AG04450 (cell line): ENCODE measurements at regions not wholly inside any gene's neighbourhood (a gene's known extent, or its start where the extent isn't known, plus 50 kb on each side); places are given as distances from the start of the nearest gene placed in this dataset.

Experiments used
- CTCF ChIA-PET: fragments of 300-600, 350-600 bp; formaldehyde crosslinking; extraction: SDS; loops from one replicate; lab custom pipeline; 2022; ENCODE audit warnings: antibody characterized with exemption, inconsistent platforms; lab: Charles Lee
- POLR2A ChIA-PET: fragments of 350-600 bp; formaldehyde crosslinking; extraction: SDS; loops from one replicate; lab custom pipeline; 2021; ENCODE audit warnings: antibody characterized with exemption, inconsistent platforms; lab: Yijun Ruan, JAX
- DNase-seq: peaks from one replicate; pipeline ENCODE4 v3.0.0-alpha.2; 2011; ENCODE audit warnings: low read depth, low spot score
- H3K27ac ChIP-seq: one replicate; pipeline ENCODE4 v1.5.1; 2012; ENCODE audit warnings: low read depth, low read length, control low read depth
- H3K27me3 ChIP-seq: one replicate; pipeline ENCODE4 v1.6.0; 2012; ENCODE audit warnings: low read length; ENCODE audit not compliant: control insufficient read depth, insufficient read depth
- H3K4me3 ChIP-seq: 2 replicates; pipeline ENCODE4 v1.5.1; 2011; ENCODE audit warnings: mild to moderate bottlenecking, low read depth, low read length, control low read depth
- H3K9me3 ChIP-seq: 2 replicates; pipeline ENCODE4 v1.5.1; 2012; ENCODE audit warnings: low read length; ENCODE audit not compliant: control insufficient read depth, insufficient read depth
- CTCF ChIP-seq: IDR thresholded peaks from 2 replicates; pipeline ENCODE4 v1.5.1; 2011; ENCODE audit warnings: low read depth, low read length, control low read depth, inconsistent platforms

GRCh38 chr5:124453221-124454051 lies 293.0 kb downstream of the ZNF608 start:
- CTCF ChIA-PET = no interaction called here
- Histone ChIP-seq H3K4me3 (no peak overlapping the region), H3K9me3 (no peaks in the 10 kb centered on the region), H3K27ac (no peak overlapping the region), H3K27me3 (no peaks in the 10 kb centered on the region)
- peak; percentile 51 for DNase-seq
- POLR2A ChIA-PET = interaction anchor here (0.5 kb wide), 1 partner anchor 499 kb away, joined by 3 read pairs; no protein-coding TSS in a partner anchor
- TF ChIP-seq CTCF = no peak

- H3K27me3 ChIP-seq = no peaks in the 10 kb centered on the region
- no peak for DNase-seq
- ChIA-PET CTCF (no interaction called here), POLR2A (no interaction called here)
- H3K27ac ChIP-seq = no peak overlapping the region
- TF ChIP-seq CTCF = no peak
- no peaks in the 10 kb centered on the region for H3K9me3 ChIP-seq
- no peak overlapping the region for H3K4me3 ChIP-seq
Observed at GRCh38 chr5:124452412-124452811, 294.0 kb downstream of the ZNF608 start.

DNA sequence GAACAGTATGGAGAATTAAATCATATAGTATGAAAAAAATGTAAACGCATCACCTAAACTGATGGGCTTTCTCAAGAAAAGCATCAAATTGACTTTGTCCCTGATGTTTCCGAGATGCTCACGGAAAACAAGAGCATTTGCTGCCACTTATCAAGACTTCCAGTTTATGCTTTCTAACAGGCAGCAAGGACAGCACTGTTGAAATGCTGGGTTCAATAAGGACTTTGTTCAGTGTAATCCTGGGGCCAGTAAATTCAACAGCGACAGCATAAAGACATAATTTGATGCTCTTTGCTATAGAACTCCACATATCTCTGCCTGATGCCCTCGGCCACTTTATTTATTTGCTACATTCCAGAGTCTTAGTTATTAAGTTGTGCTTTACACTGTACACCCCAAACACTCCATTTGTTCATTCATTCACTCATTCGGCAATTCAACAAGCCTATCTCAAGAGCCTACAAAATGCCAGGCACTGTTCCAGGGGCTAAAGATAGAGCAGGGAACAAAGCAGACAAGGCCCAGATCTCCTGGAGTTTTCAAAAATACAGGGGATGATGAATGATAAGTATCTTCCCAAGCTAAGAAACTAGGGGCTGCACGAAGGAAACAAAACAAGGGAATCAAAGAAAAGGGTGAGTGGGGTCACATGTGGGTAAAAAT lies 294.6 kb downstream of the ZNF608 start:
- DNase-seq = no peak
- Histone ChIP-seq H3K27me3 (no peaks in the 10 kb centered on the region), H3K27ac (no peak overlapping the region), H3K4me3 (no peak overlapping the region), H3K9me3 (no peaks in the 10 kb centered on the region)
- ChIA-PET POLR2A (no interaction called here), CTCF (no interaction called here)
- TF ChIP-seq CTCF = no peak

DNA sequence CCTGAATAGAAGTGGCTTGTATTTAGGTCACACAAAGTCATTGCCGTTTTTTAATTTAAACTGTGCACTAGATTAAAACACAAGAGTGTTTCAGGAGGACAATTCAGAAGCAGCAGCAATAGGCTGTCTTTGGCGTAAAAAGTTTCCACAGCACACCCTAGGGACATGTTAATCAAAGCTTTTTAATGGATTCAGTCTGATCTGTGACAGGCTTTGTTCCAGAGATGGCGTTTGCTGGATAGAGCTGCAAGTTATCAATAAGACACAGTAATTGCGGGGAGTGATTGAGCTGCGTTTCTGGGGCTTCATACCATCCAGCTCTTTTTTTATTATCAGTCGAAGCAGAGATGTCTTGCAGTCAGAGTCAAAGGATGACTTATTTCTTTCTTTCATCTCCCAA lies 300.3 kb downstream of the ZNF608 start:
- Histone ChIP-seq H3K9me3 (no peaks in the 10 kb centered on the region), H3K27me3 (no peaks in the 10 kb centered on the region), H3K27ac (no peak overlapping the region), H3K4me3 (no peak overlapping the region)
- ChIA-PET POLR2A (no interaction called here), CTCF (no interaction called here)
- no peak for DNase-seq
- TF ChIP-seq CTCF = no peak

DNA sequence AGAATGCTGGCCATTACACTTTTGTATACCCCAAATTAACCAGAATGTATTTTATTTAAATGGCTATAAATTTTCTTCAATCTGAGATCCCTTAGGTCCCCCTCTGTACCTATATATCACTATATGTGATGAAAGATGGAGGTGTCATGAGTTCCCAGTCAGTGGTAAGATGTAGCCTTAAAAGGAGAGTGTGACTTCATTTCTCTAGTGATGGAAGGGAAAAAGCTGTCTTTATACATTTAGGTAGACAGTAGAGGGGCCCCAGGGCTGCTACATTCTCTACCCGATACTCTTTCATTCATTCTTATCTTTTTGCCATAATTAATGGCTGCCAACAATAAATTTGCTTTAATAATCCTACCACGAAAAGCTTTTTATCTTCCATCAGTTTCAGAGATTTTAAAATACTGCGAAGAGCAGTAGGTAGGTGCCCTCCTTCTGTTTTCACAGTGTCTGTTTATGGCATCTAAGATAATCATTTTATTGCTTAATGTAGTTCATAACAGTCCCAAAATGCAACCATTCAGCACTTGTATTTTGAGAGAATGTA lies 301.3 kb downstream of the ZNF608 start:
- no peak overlapping the region for H3K27ac ChIP-seq
- CTCF ChIA-PET = no interaction called here
- DNase-seq = no peak
- no peak overlapping the region for H3K4me3 ChIP-seq
- no peaks in the 10 kb centered on the region for H3K9me3 ChIP-seq
- TF ChIP-seq CTCF = no peak
- H3K27me3 ChIP-seq = no peaks in the 10 kb centered on the region
- POLR2A ChIA-PET = no interaction called here
